GM18868 (cell line): ENCODE measurements at regions not wholly inside any gene's neighbourhood (a gene's known extent, or its start where the extent isn't known, plus 50 kb on each side); places are given as distances from the start of the nearest gene placed in this dataset.

Experiments
- ATAC-seq: cut with Tn5 transposase; IDR thresholded peaks from one replicate; pipeline ENCODE4 v1.9.1; 2021; ENCODE audit warnings: mild to moderate bottlenecking, moderate library complexity; ENCODE audit not compliant: unreplicated experiment

DNA sequence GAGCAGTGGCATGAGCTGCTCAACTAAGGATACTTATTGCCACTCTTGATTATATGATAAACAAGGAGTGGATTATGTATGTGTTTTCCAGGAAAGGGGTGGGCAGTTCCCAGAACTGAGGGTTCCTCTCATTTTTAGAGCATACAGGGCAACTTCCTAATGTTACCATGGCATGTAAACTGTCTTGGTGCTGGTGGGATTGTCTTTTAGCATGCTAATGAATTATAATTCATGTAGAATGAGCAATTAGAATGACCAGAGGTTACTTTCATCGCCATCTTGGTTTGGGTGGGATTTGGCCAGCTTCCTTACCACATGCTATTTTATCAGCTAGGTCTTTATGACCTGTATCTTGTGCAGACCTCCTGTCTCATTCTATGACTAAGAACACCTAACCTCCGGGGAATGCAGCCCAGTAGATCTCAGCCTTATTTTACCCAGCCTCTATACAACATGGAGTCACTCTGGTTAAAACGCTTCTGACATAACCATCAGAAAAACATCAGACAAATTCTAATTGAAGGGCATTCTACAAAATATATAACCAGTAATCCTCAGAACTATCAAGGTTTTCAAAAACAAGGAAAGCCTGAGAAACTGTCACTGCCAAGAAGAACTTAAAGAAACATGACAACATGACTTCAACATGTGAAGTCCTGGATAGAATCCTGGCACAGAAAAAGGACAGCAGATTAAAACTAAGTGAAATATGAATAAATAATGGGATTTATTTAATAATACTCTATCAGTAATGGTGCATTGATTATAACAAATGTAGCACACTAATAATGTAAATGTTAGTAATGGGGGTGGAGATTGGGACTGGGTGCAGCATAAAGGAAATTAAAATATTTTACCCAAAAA lies 365.0 kb downstream of the SEMA3D start:
- ATAC-seq, result no peak

DNA sequence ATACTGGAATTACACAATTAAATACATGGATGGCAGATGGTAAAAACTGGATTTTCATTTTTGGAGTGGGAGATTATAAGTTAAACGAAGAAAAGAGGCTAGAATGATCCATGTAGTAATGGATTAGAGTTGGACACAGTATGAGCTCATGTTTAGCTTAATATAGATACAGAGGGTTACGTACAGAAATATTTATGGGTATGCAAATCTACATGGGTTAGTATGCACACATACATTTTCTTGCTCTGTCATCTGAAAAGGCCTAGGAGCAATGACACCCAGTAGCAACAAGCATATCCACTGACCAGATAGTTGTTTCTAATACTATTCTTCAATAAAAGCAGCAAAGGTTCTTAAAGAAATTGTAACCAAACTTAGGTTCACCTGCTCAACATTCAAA lies 366.4 kb downstream of the SEMA3D start:
- ATAC-seq, result peak; percentile 51

DNA sequence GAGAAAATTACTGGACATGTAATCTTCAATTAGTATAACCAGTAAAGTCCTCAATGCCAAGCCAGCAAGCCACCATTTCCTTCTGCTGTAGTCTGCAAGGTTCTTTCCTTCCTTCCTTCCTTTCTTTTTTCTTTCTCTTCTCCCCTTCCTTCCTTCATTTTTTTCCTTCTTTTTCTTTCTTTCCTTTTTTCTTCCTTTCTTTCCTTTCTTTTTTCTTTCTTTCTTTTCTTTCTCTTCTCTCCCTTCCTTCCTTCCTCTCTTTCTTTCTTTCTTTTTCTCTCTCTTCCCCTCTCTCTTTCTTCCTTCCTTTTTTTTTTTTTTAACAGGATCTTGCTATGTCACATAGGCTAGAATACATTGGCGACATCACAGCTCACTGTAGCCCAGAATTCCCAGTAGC lies 369.8 kb downstream of the SEMA3D start:
- no peak for ATAC-seq

DNA sequence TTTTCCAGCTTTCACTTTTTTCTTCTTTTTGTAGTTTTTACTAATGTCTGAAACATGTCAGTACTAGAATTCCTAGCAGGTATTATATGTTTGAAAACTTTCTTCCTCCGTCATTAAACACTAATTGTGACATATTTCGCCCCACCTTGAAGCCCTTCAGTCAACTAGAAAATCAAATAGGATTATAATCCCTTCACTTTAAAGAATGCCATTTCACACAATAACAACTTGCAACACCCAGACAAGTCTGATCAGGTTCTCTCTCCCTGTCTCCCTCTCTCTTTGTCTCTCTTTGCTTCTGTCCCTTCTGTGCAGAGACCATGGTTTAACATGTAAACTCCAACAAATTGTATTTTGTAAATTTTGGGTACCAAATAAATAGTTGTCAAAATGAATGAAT lies 373.5 kb downstream of the SEMA3D start:
- no peak for ATAC-seq

DNA sequence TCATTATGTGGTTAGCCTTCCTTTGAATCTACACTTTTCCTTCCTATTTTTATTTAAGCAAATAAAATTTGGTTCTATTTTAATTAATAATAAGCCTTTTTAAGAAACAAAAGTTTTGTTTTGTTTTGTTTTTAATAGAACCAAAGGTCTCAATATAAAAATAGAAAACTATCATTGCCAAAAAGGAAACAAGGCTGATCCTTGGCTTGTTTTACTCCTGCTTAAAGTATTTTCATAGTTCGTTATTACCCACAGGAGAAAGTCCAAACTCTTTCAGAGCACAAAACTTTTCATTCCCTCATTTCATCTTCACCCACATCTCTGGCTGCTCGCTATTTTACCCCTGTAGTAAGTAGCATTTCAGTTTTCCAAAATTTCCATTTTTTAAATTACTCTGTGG lies 374.8 kb downstream of the SEMA3D start:
- ATAC-seq, result no peak

DNA sequence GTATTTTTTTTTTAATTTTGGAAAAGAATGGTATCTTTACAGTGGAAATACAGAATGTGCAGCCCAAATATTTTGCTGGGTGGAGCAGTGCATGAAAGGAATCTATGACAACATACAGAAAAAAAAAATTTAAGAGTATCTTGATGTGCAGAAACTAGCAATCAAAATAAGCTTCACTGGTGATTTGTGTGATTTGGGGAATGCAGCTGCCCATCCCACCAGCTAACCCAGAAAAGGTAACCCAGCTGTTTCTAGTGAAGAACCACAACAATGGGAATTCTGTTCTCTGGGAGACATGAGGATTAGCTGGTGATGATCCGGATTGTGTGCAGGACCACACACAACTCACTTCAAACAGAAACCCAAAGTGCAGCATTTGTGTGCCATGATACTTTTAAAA lies 375.5 kb downstream of the SEMA3D start:
- no peak for ATAC-seq

DNA sequence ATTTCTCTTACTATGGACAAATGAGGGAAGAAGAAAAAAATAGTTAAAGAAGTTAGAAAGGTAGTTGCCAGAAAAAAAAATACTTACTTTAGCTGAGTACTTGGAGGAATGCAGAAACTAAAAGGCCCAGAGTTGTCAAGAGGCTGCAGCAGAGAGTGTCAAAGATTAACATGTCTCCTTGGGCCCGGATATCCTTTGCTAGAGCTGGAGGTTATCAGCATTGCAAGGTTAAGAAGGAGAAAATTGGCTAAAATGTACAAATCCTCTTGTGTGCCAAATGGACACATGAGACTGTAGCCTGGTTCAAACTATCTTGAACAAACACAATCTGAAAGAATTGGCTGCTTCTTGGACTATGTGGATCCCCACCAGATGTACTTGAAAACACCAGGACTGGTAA lies 377.0 kb downstream of the SEMA3D start:
- ATAC-seq, result no peak

DNA sequence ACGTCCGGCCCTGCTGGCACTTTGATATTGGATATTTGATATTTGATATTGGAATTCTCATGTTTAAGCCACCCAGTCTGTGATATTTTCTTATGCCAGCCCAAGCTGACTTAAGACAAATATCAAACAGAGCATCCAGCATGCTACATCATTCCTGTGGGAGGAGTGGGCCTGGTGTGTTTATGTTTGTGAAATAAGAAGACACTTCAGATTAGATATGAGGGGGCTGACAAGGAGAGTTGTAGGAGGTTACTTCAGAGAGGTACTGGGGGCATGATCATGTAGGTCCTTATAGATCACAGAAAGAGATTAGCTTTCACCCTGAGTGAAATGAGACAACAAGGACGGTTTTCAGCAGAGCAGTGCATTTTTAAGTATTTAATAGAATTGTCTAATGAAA lies 382.9 kb downstream of the SEMA3D start:
- ATAC-seq, result no peak

DNA sequence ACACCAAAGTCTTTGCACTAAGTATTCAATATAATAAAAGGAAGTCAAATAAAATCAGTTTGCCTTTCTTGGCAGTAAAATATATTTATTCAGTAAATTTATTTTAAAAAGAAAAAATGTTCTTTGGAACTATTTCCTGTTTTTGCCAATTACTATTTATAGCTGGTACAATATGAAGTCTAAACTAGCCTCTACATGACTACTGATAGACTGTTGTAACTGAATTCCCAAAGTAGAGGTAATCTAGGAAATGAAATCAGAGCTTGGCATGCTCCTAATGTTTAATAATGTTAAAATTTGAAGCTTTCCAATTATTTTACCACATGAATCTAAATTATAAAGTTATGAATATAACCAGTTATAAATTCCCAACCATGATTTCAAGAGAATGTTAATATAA lies 385.5 kb downstream of the SEMA3D start:
- no peak for ATAC-seq

DNA sequence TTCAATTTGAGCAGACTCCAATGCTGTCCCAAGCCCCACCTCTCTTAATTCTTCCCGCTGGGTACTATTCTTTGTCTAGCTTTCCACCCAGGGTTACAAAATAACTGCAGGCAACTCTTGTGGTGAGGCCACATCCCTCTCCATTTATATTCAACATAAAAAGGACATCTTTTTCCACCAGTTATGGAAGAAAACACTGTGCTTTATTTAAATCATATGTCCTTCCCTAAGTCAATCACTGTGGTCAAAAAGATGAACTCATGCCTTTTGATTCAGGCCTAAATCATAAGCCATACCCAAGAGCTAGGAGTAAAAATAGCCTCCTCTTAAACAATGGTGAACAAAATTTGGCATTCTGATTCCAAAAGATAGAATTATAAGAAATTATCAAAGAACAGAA lies 386.0 kb downstream of the SEMA3D start:
- ATAC-seq, result no peak

DNA sequence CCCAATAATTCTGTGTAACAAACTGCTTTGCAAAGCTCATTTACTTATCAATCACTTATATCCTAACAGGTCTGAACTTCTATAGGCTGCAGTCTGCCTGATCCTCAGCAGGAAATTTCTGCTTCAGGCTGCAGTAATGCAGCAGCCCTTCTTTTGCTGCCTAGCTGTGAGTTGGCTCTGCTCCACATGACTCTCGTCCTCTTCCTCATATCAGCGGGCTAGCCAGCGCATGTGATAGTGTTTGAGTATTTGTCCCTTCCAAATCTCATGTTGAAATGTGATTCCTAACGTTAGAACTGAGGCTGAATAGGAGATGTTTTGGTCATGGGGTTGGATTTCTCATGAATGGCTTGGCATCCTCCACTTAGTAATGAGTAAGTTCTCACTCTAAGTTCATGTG lies 387.8 kb downstream of the SEMA3D start:
- no peak for ATAC-seq

DNA sequence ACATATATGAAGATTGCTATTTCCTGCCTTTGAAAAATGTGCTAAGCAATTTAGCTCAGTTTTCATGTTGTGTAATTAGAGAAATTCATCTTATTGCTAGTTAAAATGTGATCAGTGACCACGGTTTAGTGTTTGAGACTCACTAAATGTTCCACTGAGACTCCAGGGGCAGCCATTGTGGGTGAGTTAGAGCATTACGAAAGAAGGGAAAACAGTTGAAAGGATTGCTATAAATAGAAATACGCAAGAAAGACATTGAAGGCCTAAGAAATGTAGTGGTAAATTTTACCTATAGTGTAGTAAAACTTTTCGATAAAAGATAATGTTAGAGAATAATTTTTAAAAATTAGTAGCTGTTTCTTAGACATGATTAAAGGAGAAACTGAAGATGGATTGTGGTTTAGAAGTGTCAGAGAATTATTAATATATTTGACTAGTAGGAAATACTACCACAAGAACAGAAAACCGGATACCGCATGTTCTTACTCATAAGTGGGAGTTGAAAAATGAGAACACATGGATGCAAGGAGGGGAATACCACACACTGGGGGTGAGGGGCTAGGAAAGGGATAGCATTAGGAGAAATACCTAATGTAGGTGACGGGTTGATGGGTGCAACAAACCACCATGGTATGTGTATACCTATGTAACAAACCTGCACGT lies 394.5 kb downstream of the SEMA3D start:
- no peak for ATAC-seq

DNA sequence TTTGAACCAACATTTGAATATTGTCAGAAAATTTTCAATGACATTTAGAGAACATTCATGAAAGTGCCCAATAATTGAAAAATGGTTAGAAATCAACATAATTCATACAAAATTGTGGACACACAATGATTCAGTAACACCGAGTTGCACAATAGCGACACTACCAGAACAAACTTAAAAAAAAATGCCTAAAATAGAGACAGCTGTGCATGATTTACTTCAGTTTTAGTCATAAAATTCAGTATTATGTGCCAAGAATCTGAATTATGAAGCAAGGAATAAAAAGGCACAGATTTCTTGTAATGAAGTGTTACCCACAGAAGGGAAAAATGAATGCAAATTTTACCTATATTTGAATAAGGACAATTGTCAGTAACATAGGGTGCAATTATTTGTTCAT lies 396.0 kb downstream of the SEMA3D start:
- no peak for ATAC-seq

DNA sequence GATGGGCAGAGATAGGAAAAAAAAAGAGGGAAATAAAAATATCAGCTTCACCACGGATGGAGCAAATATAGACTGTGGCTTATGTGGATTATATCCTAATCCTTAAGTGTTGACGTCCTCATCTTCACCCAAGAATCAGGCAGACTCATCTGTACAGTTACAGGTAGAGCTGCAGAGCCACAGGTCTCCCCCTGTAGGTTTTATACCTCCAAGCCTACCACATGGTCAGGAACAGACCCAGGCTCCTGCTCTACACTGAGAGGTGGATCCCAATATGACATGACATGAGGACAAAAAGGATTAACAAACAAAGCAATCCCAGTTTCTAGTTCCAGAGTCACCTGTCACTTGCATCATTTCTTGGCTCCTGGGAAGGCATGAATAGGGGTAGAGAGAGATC lies 400.8 kb downstream of the SEMA3D start:
- no peak for ATAC-seq

DNA sequence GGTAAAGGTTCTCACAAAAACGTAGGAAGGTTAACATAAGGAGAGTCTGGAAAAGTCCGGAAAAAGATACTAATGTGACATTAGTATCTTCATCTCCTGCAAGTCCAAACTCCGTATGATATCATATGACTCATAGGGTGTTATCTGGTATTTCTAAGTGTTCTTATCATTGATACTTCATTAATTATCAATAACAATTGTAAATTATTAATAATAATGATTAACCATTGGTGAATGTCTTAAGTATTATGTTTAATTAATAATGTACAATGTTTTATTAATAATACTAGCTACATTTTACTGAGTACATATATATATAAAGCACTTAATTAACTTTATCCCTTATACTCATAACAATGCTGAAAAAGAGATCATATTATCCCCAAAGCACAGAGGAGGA lies 402.4 kb downstream of the SEMA3D start:
- no peak for ATAC-seq

DNA sequence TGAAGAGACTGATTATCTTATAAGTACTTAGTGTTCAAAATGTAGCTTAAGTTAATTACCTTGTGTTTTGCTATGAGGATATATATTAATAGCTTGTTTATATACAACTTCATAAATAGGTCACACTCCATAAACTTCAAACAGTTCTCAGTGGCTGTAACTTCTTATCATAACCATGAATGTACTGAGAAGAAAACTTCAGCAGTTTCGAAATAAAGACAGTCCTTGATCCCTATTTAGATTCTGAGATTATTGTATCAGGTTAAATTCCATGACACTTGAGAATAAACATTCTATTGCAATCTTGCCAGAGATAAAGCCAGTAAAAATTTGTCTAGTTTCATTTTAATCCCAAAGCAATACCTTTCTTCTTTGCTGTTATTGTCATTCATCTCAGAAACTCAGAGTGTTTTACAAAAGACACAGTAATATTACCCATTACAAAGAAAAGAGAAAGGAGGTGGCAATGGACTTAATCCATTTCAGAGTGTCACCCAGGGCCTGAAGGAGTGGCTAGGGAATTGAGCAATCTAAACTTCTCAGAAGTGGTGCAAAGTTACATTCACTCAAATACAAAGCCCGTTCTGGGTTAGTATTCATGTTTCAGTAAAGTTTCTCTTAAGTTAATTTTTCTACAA lies 403.6 kb downstream of the SEMA3D start:
- ATAC-seq, result no peak

DNA sequence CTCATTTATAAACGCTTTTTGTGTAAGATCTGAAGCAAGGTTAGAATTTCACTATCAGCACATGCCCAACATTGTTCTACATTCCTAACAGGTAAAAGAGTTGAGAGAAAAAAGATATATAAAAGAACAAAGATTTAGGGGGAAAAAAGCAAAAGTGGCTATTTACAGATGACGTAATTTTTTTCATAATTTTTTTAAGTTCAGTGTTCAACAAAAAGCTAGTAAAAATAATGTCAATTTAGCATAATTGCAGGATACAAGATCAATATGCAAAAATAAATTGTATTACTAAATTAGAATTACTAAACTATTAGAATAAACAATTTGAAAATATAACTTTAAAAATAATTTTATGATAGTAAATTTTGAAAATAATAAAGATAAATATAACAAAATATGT lies 405.0 kb downstream of the SEMA3D start:
- ATAC-seq, result no peak

DNA sequence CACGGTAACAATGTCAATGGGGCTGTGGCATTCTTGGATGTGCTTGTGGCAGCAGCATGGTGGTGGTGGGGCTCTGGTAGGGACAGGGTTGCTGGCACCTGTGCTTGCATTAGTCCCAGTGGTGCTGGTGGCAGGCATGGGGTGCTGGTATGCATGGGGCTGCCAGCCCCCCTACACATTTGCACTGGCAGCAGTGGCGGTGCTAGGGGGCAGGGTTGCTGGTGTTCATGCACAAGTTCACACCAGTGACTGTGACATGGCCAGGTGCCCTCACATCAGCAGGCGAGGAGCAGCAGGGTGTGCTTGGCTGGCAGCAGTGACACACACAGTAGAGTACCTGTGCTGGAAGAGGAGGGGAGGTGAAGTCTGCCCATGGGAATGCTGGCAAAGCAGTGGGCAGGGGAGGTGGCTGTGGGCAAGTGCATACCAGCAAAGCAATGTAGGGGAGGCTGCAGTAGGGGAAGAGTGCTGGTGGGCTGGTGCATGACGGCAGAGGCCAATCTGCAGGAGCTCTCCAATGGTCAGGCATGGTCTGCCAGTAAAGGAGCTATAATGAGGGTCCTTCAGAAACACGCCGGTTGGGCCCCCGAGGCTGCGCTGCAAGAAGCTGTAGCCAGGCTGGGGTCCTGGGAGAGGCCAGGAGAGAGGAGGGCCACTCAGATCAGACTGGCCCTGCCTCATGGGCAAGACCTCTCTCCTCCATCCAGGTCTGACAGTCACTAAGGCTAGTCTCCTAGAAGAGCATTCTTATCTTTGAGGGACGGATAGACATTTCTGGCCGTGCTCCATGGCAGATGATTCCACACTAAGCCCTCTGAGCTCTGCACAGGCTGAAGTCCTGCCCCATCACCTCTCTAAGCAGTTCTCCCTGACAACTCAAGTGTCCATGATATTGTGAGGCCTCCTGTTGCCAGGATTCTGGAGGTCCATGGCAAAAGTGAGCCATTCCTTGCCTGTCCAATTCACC lies 406.4 kb downstream of the SEMA3D start:
- no peak for ATAC-seq

DNA sequence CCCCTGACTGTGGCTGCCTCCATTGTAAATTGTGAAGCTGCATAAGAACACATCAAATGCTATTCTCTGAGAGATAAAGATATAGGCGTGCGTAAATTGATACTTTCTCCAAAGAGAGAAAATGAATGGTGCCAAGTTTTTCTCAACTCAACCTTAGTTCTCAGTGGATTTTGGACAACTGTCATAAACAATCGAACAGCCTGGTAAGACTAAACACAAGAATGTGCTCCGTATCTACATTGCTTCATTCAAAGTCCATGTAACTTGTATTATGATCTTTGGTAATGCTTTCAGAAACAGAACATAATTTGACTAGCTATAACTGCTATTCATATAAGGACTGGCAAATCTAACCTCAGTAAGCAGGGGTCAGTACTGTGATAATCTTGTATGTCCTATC lies 429.1 kb downstream of the SEMA3D start:
- no peak for ATAC-seq

DNA sequence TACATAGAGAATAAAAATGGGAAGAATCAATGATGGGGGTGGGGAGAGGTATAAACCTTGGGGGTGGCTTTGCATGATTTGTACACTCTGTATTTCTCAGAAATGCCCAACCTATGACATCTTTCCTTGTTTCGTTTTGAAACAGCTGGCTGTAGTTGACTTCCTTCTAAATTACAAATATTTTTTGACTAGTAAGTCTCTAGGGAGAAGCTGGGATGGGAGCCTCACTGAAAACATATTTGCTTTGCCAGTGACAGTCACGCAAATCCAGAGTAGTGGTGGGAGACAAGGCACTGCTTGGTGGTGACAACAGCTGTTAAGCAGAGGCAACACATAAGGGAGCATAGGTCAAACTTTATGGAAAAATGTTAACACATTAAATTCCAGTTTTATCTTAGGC lies 440.5 kb downstream of the SEMA3D start:
- no peak for ATAC-seq

DNA sequence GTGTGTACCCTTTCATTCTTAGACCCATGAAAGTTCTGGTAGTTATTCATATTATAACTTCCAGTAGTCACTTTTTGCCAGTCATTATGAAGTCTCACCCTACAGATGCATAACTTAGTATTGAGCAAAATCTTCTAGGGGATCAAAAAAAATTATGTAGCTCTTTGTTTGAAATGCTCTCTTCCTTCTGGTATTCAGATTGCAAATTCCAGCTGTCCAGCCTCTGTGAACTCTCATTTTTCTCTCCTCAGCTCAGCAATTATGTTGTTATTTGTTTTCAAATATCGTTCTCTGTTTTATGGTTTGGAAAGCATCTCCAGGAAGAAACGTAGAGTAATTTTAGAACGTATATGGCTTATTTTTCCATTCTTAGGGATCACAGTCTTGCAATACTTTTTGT lies 442.5 kb downstream of the SEMA3D start:
- no peak for ATAC-seq
